OCI-LY7 (cell line): ENCODE measurements at regions not wholly inside any gene's neighbourhood (a gene's known extent, or its start where the extent isn't known, plus 50 kb on each side); places are given as distances from the start of the nearest gene placed in this dataset.
"Not testable (repeated sequence)": the region's sequence is repeated elsewhere in the genome, so short reads cannot be mapped to it uniquely, and the experiment has no call there.

Source experiments
- BruUV-seq: library from RNA; stranded (reverse); fragments of 400-500 nt; replicated peaks from 2 replicates; lab custom pipeline; 2021; lab: Mats Ljungman, UMichigan
- CTCF ChIA-PET: fragments of 300-600 bp; sonication (Branson Sonifier 250); formaldehyde crosslinking; loops from one replicate; lab custom pipeline; 2022; ENCODE audit warnings: antibody characterized with exemption; ENCODE audit not compliant: unreplicated experiment; lab: Charles Lee
- POLR2A ChIA-PET: fragments of 300-600 bp; sonication (Branson Sonifier 250); formaldehyde crosslinking; loops from one replicate; lab custom pipeline; 2022; ENCODE audit warnings: antibody characterized with exemption; lab: Charles Lee
- DNase-seq: peaks from one replicate; pipeline ENCODE4 v3.0.0-alpha.2; 2015; ENCODE audit warnings: low spot score
- H2AFZ ChIP-seq: fragments of 200-600 bp; sonication (generic), shearing (Covaris generic); 2 replicates; pipeline ENCODE4 v1.6.1; 2014; ENCODE audit warnings: mild to moderate bottlenecking, antibody characterized with exemption, low read length, moderate library complexity
- H3K27ac ChIP-seq: fragments of 200-600 bp; sonication (generic); 2 replicates; pipeline ENCODE4 v1.5.1; 2014; ENCODE audit warnings: mixed run types, low read depth, mild to moderate bottlenecking, moderate library complexity, low read length, inconsistent platforms; ENCODE audit not compliant: poor library complexity, severe bottlenecking
- H3K36me3 ChIP-seq: fragments of 200-600 bp; sonication (generic); 2 replicates; pipeline ENCODE4 v1.6.1; 2014; ENCODE audit warnings: mild to moderate bottlenecking, antibody characterized with exemption, low read length, moderate library complexity, mixed read lengths; ENCODE audit not compliant: insufficient read depth
- H3K4me1 ChIP-seq: fragments of 200-600 bp; sonication (generic); 2 replicates; pipeline ENCODE4 v1.5.1; 2014; ENCODE audit warnings: mild to moderate bottlenecking, low read length; ENCODE audit not compliant: insufficient read depth, poor library complexity, severe bottlenecking
- H3K4me2 ChIP-seq: fragments of 200-600 bp; sonication (generic); 2 replicates; pipeline ENCODE4 v1.6.1; 2014; ENCODE audit warnings: mild to moderate bottlenecking, low read length
- H3K4me3 ChIP-seq: fragments of 200-600 bp; sonication (generic); 2 replicates; pipeline ENCODE4 v1.5.1; 2014; ENCODE audit warnings: mild to moderate bottlenecking, low read depth, low read length; ENCODE audit not compliant: poor library complexity, severe bottlenecking
- H3K79me2 ChIP-seq: fragments of 200-600 bp; sonication (generic); 2 replicates; pipeline ENCODE4 v1.6.1; 2016; ENCODE audit warnings: low read depth, mild to moderate bottlenecking, low read length, moderate library complexity, mixed read lengths; ENCODE audit not compliant: insufficient read depth
- H3K9me2 ChIP-seq: fragments of 200-600 bp; sonication (generic); 2 replicates; pipeline ENCODE4 v1.6.1; 2016; ENCODE audit warnings: mild to moderate bottlenecking, low read length, mixed read lengths; ENCODE audit not compliant: insufficient read depth
- H3K9me3 ChIP-seq: fragments of 200-600 bp; sonication (generic); 2 replicates; pipeline ENCODE4 v1.6.1; 2014; ENCODE audit warnings: mild to moderate bottlenecking, mixed run types, low read length, mixed read lengths
- H4K20me1 ChIP-seq: fragments of 200-600 bp; sonication (generic); 2 replicates; pipeline ENCODE4 v1.6.1; 2014; ENCODE audit warnings: mild to moderate bottlenecking, antibody characterized with exemption, low read length, moderate library complexity, mixed read lengths; ENCODE audit not compliant: insufficient read depth
- CTCF ChIP-seq: fragments of 200-600 bp; sonication (generic); conservative IDR thresholded peaks from 2 replicates; pipeline ENCODE4 v1.5.1; 2014; ENCODE audit warnings: mild to moderate bottlenecking, antibody characterized with exemption, low read length, moderate library complexity, mixed read lengths
- EZH2phosphoT487 ChIP-seq: fragments of 200-600 bp; sonication (generic); IDR thresholded peaks from 2 replicates; pipeline ENCODE4 v1.6.1; 2018; ENCODE audit warnings: low read depth, borderline replicate concordance, mild to moderate bottlenecking, mixed run types, antibody characterized with exemption, low read length, moderate library complexity, mixed read lengths
- intact Hi-C: fragments of 100-400 bp; cut with micrococcal nuclease; formaldehyde crosslinking; loops from one replicate; pipeline ENCODE4 v1.10.0; 2022; ENCODE audit not compliant: unreplicated experiment

- Histone ChIP-seq H3K79me2 (no peaks in the 10 kb centered on the region), H3K36me3 (no peaks in the 10 kb centered on the region), H4K20me1 (no peaks in the 10 kb centered on the region), H3K9me2 (no peaks in the 10 kb centered on the region), H3K4me3 (no peak overlapping the region), H3K4me2 (no peak overlapping the region), H3K27ac (no peak overlapping the region), H3K4me1 (no peaks in the 10 kb centered on the region), H2AFZ (no peak overlapping the region), H3K9me3 (no peaks in the 10 kb centered on the region)
- intact Hi-C loops: no loop called here
- POLR2A ChIA-PET: interaction anchor here (0.6 to 1.4 kb wide), 2 partner anchors 14 to 55 kb away, joined by 4 read pairs; no protein-coding TSS in a partner anchor
- TF ChIP-seq EZH2phosphoT487 (no peak), CTCF (no peak)
- no TSS peak for BruUV-seq
- no peak for DNase-seq
- CTCF ChIA-PET: no interaction called here
Measured at GRCh38 chr11:87892291-87892690, 283.0 kb downstream of the RAB38 start.

- no peaks in the 10 kb centered on the region for H3K9me2 ChIP-seq
- no peaks in the 10 kb centered on the region for H3K4me1 ChIP-seq
- TF ChIP-seq CTCF (no peak), EZH2phosphoT487 (no peak)
- no peak overlapping the region for H3K4me2 ChIP-seq
- no peaks in the 10 kb centered on the region for H4K20me1 ChIP-seq
- H3K27ac ChIP-seq: no peak overlapping the region
- no peak overlapping the region for H2AFZ ChIP-seq
- intact Hi-C loops: no loop called here
- H3K36me3 ChIP-seq: no peaks in the 10 kb centered on the region
- BruUV-seq: no TSS peak
- H3K79me2 ChIP-seq: no peaks in the 10 kb centered on the region
- ChIA-PET CTCF (no interaction called here), POLR2A (no interaction called here)
- no peak overlapping the region for H3K4me3 ChIP-seq
- H3K9me3 ChIP-seq: no peaks in the 10 kb centered on the region
- DNase-seq: no peak
Measured at GRCh38 chr11:87889126-87889525, 286.1 kb downstream of the RAB38 start.

- H3K4me3 ChIP-seq, H3K27ac ChIP-seq, DNase-seq, H3K4me1 ChIP-seq, H3K9me3 ChIP-seq, BruUV-seq, intact Hi-C loops, H3K79me2 ChIP-seq, H4K20me1 ChIP-seq, H3K36me3 ChIP-seq, CTCF ChIA-PET, H3K4me2 ChIP-seq, H2AFZ ChIP-seq, H3K9me2 ChIP-seq, POLR2A ChIA-PET: not testable (repeated sequence)
Measured at GRCh38 chr11:87885084-87885483, 290.2 kb downstream of the RAB38 start.
